ENCODE measurements at regions not wholly inside any gene's neighbourhood (a gene's known extent, or its start where the extent isn't known, plus 50 kb on each side); places are given as distances from the start of the nearest gene placed in this dataset.
A peak's percentile ranks its signal among the peaks of the same experiment; 100 is the strongest.
"Not testable (repeated sequence)": the region's sequence is repeated elsewhere in the genome, so short reads cannot be mapped to it uniquely, and the experiment has no call there.

GRCh38 chr2:203626247-203626646, 80.2 kb upstream of the CD28 start:
- DNase-seq; in situ Hi-C loops (cut with MboI; ENCODE audit: low pct_unique_long_range_greater_than_20kb, low sequenced_read_pairs): not testable (repeated sequence)

GRCh38 chr2:203626952-203627681, 79.3 kb upstream of the CD28 start:
- DNase-seq, result no peak
- in situ Hi-C loops (cut with MboI; ENCODE audit: low pct_unique_long_range_greater_than_20kb, low sequenced_read_pairs), result no loop called here

DNA sequence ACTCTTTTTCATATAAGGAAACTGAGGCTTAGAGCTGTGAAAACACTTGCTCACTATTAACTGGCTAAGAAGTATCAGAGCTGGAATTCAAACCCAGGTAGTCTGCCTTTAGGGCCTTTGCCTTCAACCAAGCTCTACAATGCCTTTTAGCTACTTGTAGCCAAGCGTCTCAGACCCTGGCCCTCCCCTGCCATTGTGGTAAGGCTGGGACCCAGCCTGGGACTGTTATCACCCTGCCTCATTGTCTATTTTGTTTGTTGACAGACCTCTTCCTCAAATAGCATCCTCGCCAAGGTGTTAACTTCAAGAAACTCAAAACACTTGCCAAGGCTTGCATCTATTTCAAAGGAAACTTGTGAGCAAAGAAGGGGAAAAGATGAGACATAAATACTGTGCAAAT, 76.7 kb upstream of the CD28 start:
- in situ Hi-C loops (cut with MboI; ENCODE audit: low pct_unique_long_range_greater_than_20kb, low sequenced_read_pairs), result no loop called here
- DNase-seq, result no peak

GRCh38 chr2:203631068-203631757, 75.2 kb upstream of the CD28 start:
- DNase-seq, result no peak
- in situ Hi-C loops (cut with MboI; ENCODE audit: low pct_unique_long_range_greater_than_20kb, low sequenced_read_pairs), result no loop called here

- peak; percentile 35 for DNase-seq
These were observed 69.6 kb upstream of the CD28 start for GRCh38 chr2:203636588-203637470.

GRCh38 chr2:203637471-203638167, 68.8 kb upstream of the CD28 start:
- no peak for DNase-seq

More at GRCh38 chr2:203636588-203637470, 69.6 kb upstream of the CD28 start:
- in situ Hi-C loops (cut with MboI; ENCODE audit: low pct_unique_long_range_greater_than_20kb, low sequenced_read_pairs), result no loop called here

GRCh38 chr2:203641865-203642264, 64.6 kb upstream of the CD28 start:
- in situ Hi-C loops (cut with MboI; ENCODE audit: low pct_unique_long_range_greater_than_20kb, low sequenced_read_pairs), result not testable (repeated sequence)

More at GRCh38 chr2:203637471-203638167, 68.8 kb upstream of the CD28 start:
- in situ Hi-C loops (cut with MboI; ENCODE audit: low pct_unique_long_range_greater_than_20kb, low sequenced_read_pairs), result no loop called here

DNA sequence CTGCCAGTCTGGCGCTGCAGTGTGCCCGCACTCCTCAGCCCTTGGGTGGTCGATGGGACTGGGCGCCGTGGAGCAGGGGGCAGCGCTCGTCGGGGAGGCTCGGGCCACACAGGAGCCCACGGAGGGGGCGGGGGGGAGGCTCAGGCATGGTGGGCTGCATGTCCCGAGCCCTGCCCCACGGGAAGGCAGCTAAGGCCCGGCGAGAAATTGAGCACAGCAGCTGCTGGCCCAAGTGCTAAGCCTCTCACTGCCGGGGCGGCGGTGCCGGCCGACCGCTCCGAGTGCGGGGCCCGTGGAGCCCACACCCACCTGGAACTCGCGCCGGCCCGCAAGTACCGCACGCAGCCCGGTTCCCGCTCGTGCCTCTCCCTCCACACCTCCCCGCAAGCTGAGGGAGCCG, 63.6 kb upstream of the CD28 start:
- DNase-seq; in situ Hi-C loops (cut with MboI; ENCODE audit: low pct_unique_long_range_greater_than_20kb, low sequenced_read_pairs): not testable (repeated sequence)

More at GRCh38 chr2:203641865-203642264, 64.6 kb upstream of the CD28 start:
- DNase-seq, result not testable (repeated sequence)

- in situ Hi-C loops (cut with MboI; ENCODE audit: low pct_unique_long_range_greater_than_20kb, low sequenced_read_pairs), result no loop called here
- DNase-seq, result no peak
These were observed 60.6 kb upstream of the CD28 start for GRCh38 chr2:203645831-203646230.

DNA sequence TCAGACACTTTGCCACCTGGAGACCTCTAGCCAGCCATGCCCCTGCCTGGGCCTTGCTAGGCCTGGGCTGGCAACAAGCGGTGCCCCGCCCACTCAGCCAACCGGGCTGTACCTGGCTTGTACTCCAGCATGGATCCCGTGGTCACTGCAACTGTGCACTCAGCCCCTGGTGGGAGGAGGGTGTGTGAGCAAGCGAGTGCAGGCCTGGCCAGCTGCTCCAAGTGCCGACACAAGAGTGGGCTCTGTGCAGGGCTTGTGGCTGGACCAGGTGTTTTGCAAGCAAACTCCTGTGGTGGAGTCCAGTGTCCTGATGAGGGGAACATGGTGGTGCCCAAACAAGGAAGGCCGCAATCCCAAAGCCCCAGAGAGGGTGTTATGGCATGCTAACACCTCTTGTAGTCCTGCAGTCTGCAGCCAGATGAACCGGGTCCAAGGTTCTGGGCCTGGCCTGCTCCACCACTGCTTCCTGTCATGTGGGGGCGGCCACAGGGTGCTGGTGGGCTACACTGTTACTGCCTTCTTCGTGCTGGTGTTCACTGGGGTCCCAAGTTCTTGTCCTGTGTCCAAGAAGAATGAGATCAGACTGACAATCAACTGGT, 60.1 kb upstream of the CD28 start:
- in situ Hi-C loops (cut with MboI; ENCODE audit: low pct_unique_long_range_greater_than_20kb, low sequenced_read_pairs), result no loop called here
- DNase-seq, result no peak

DNA sequence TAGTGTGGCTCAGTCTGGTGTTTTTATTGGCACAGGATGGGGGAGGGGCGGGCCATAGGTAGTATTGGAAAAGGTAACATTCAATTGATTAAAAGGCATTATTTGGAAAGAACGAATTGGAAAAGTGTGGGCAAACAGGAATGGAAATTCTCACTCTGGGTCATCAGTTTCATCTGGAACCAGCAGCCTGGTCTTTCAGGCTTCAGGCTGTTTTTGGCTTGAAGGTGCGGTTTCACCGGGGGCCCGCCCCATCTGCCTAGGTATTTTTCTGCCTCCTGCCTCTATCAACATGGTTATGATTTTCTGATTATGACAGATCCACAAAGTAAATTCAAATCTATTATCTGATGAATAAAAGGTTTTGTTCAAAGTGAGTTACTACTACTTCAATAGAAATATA, 59.5 kb upstream of the CD28 start:
- DNase-seq, result no peak
- in situ Hi-C loops (cut with MboI; ENCODE audit: low pct_unique_long_range_greater_than_20kb, low sequenced_read_pairs), result no loop called here

GRCh38 chr2:203647579-203647978, 58.9 kb upstream of the CD28 start:
- DNase-seq, result no peak
- in situ Hi-C loops (cut with MboI; ENCODE audit: low pct_unique_long_range_greater_than_20kb, low sequenced_read_pairs), result no loop called here

DNA sequence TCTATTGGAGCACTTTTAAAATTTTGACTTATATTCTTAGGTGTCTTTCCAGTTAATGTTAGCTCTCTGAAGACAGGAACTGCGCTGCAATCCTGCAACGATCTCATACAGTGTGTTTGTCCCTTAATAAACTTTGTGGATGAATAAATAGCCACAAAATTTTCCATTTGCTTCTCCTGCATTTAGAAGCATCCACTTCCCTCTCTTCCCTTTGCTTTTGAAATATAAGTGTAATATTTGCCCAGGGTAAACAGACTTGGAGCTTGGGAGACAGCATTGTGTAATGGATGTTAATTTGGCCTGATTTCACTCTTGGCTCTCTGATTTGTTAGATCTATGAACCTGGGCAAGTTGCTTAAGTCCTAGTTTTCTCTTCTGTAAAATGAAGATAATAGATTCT, 58.2 kb upstream of the CD28 start:
- DNase-seq, result no peak
- in situ Hi-C loops (cut with MboI; ENCODE audit: low pct_unique_long_range_greater_than_20kb, low sequenced_read_pairs), result no loop called here

DNA sequence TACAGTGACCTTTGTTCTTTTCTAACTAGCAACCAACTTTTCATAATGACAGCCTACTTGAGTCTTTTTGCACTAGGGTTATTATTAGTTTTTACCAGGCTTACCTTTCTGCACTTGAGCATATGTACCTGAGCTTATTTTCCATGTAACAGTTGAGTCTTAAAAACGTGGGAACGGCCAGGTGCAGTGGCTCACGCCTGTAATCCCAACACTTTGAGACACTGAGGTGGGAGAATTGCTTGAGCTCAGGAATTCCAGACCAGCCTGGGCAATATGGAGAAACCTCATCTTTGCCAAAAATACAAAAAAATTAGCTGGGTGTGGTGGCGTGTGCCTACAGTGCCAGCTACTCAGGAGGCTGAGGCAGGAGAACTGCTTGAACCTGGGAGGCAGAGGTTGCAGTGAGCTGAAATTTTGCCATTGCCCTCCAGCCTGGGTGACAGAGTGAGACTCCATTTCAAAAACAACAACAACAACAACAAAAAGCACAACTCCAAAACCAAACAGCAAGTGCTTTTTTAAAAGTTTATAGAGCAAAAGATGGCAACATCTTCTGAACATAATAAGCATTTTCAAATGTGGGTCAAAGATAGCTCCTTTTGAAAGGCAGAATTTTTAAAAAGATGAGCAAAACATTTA, 57.1 kb upstream of the CD28 start:
- in situ Hi-C loops (cut with MboI; ENCODE audit: low pct_unique_long_range_greater_than_20kb, low sequenced_read_pairs), result no loop called here
- DNase-seq, result no peak

- in situ Hi-C loops (cut with MboI; ENCODE audit: low pct_unique_long_range_greater_than_20kb, low sequenced_read_pairs), result no loop called here
- peak; percentile 53 for DNase-seq
These were observed 55.4 kb upstream of the CD28 start for GRCh38 chr2:203650860-203651613.

- no peak for DNase-seq
- in situ Hi-C loops (cut with MboI; ENCODE audit: low pct_unique_long_range_greater_than_20kb, low sequenced_read_pairs), result no loop called here
These were observed 54.8 kb upstream of the CD28 start for GRCh38 chr2:203651621-203652020.

DNA sequence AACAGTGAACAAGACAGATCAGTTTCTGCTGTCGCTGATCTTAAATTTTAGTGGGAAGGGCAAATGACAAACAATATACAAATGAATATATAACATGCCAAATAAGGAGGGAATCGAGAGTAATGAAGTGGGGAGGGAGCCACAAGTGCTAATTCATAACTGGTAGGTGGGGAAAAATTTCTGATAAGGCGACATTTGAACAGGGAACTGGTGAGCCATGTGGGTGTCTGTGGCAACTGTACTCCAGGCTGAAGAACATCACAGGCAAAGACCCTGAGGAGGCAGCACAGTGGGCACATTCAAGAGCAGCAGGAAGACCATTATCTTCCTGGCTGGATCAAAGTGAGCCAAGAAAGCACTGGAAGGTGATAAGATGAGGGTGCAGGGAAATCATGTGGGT, 51.6 kb upstream of the CD28 start:
- no peak for DNase-seq
- in situ Hi-C loops (cut with MboI; ENCODE audit: low pct_unique_long_range_greater_than_20kb, low sequenced_read_pairs), result no loop called here

All from KBM-7 (cell line).